ENCODE measurements at regions not wholly inside any gene's neighbourhood (a gene's known extent, or its start where the extent isn't known, plus 50 kb on each side); places are given as distances from the start of the nearest gene placed in this dataset.

DNA sequence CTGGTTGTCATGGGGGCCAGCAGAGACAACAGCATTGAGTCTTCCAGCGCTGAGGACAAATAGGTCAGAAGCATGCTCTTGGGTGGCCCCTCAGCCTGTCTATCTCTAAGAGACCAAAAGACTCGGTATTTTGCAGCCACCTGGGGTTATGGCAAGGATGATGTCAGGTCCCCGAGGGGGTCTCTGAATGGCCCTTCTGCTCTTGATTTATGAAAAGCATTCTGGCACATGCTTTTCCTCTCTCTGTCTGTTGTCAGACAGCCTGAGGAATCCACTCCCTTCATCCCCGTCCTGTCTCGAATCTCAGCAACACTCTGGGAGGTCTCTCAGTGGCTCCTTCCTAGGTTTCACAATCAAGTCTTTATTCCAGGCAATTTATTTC is 156.6 kb upstream of the RGMA start:
- no peak for TF ChIP-seq CTCF (conservative IDR thresholded peaks at IDR 0.05; ENCODE audit: low read length)
- H3K4me3 ChIP-seq (ENCODE audit: low read length): no peak overlapping the region
- no peak for DNase-seq (ENCODE audit: low read depth)

DNA sequence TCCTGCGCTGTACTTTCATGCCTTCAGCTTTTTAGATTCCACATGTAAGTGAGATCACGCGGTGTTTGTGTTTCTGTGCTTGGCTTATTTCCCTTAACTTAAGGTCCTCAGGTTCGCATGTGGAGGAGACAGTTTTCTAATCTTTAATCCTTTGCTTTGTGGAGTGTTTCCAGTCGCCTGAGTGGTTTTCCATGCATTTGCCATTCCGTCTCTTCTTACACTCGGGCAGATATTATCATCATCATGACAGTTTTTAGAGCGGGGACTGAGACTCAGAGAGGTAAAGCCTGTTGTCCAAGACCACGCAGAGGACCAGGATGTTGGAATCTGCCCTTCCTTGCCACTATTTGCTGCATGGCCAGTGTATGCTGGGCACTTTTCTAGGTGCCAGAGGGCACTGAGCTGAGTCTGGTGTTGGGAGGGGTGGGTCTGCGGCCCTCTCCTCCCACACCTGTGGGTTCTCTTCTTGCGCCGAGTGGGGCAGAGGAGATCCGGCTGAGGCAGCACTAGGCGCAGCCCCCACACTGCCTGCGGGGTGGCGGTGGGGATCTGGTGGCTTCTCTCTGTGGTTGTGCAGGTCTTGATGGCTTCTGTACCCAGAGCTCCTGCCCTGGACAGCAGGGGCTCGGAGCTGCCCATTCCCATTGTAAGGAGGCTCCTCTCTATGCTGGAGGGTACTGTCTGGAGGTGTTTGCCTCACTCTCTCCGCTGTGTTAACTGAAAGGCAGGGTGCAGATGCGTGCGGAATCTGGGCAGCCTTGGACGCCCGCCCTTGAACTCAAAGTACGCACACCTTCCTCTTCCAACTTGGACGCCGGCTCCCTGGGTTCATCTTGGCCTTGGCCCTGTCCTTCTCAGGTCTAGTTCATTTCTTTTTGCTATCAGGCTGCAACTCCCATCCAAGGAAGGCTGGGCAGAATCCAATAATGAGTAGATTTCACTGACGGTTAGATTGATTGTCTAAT is 156.0 kb upstream of the RGMA start:
- DNase-seq (ENCODE audit: low read depth): no peak
- no peak overlapping the region for H3K4me3 ChIP-seq (ENCODE audit: low read length)
- no peak for TF ChIP-seq CTCF (conservative IDR thresholded peaks at IDR 0.05; ENCODE audit: low read length)

DNA sequence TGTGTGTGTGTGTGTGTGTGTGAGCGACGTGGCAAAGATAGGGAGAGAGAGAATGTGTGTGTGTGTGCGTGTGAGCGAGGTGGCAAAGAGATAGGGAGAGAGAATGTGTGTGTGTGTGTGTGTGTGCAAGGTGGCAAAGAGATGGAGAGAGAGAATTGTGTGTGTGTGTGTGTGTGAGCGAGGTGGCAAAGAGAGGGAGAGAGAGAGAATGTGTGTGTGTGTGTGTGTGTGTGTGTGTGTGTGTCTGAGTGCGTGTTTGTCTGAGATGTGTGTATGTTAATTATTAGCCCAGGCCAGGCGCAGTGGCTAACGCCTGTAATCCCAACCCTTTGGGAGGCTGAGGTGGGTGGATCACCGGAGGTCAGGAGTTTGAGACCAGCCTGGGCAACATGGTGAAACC is 154.6 kb upstream of the RGMA start:
- TF ChIP-seq CTCF (conservative IDR thresholded peaks at IDR 0.05; ENCODE audit: low read length): no peak
- H3K4me3 ChIP-seq (ENCODE audit: low read length): no peak overlapping the region
- no peak for DNase-seq (ENCODE audit: low read depth)

- H3K4me3 ChIP-seq (ENCODE audit: low read length): no peak overlapping the region
- no peak for TF ChIP-seq CTCF (conservative IDR thresholded peaks at IDR 0.05; ENCODE audit: low read length)
- no peak for DNase-seq (ENCODE audit: low read depth)
Measured at GRCh38 chr15:93241696-93242585, 152.9 kb upstream of the RGMA start.

DNA sequence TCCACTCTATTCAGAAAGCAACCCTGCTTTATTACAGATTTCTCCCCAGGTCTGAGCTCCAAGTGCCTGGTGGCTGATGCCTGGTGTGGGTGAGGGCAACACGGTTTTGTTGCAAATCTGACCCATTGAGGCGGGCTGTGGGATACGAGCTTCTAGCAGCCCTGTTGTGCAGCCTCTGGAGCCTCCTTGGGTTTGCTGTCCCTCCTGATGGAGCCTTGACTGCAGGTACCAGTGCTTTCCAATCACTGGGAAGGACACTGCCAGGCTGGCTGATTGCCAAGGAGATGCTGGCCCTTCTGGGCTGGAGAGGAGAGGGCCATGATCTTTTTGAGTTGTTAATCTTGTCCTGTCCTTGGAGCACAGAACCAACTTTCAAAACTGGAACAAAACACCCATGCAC is 151.0 kb upstream of the RGMA start:
- DNase-seq (ENCODE audit: low read depth): no peak
- no peak overlapping the region for H3K4me3 ChIP-seq (ENCODE audit: low read length)
- TF ChIP-seq CTCF (conservative IDR thresholded peaks at IDR 0.05; ENCODE audit: low read length): no peak

DNA sequence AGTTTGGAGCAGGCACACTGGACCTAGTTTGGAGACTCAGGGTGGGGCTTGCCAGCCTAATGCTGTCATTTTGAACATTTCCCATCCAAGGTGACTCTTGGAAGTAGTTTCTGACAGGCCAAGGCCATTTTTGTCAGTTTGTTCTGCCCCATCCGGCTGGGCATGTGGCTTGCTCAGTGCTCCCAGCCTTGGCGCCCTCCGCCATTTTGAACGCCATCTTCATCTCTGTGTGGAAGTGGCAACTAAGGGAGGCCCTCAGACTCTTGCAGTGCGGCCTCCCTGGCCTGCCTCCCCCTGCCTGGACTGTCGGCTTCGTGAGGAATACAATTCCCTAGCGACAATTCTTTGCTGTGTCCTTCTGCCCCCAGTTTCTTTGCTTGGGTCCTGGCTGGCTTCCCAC is 150.6 kb upstream of the RGMA start:
- no peak for TF ChIP-seq CTCF (conservative IDR thresholded peaks at IDR 0.05; ENCODE audit: low read length)
- DNase-seq (ENCODE audit: low read depth): no peak

More for the DNA sequence above, 150.6 kb upstream of the RGMA start:
- no peak overlapping the region for H3K4me3 ChIP-seq (ENCODE audit: low read length)
